Keratinocyte (primary cell): ENCODE measurements at regions not wholly inside any gene's neighbourhood (a gene's known extent, or its start where the extent isn't known, plus 50 kb on each side); places are given as distances from the start of the nearest gene placed in this dataset.

ENCODE experiments used
- DNase-seq: peaks from one replicate; pipeline ENCODE4 v3.0.0-alpha.2; 2011; ENCODE audit warnings: low read depth, missing footprints, low spot score
- FAIRE-seq: peaks from 2 replicates; lab custom pipeline; 2011; peaks lifted over from hg19 to GRCh38; lab: Jason Lieb, UNC
- H2AFZ ChIP-seq: 2 replicates; pipeline ENCODE4 v1.6.0; 2012; ENCODE audit warnings: low read length, control low read depth, inconsistent platforms; ENCODE audit not compliant: control insufficient read depth
- H3K27ac ChIP-seq: 2 replicates; pipeline ENCODE4 v1.5.1; 2011; ENCODE audit warnings: low read length; ENCODE audit not compliant: control insufficient read depth, insufficient read depth
- H3K27me3 ChIP-seq: 3 replicates; pipeline ENCODE4 v1.6.0; 2011; ENCODE audit warnings: low read length; ENCODE audit not compliant: control insufficient read depth, insufficient read depth; ENCODE audit errors: extremely low read depth
- H3K36me3 ChIP-seq, 2 experiments: 2 replicates in 1 of 2; 3 replicates in 1 of 2; pipeline ENCODE4 v1.5.1; 2011; ENCODE audit warnings: low read length in 2 of 2, mild to moderate bottlenecking in 1 of 2; ENCODE audit not compliant: control insufficient read depth in 2 of 2, insufficient read depth in 2 of 2; ENCODE audit errors: extremely low read depth in 1 of 2
- H3K4me1 ChIP-seq: 3 replicates; pipeline ENCODE4 v1.5.1; 2011; ENCODE audit warnings: low read length; ENCODE audit not compliant: control insufficient read depth, insufficient read depth; ENCODE audit errors: extremely low read depth
- H3K4me2 ChIP-seq: 3 replicates; pipeline ENCODE4 v1.6.0; 2011; ENCODE audit warnings: low read depth, low read length; ENCODE audit not compliant: control insufficient read depth, insufficient read depth; ENCODE audit errors: extremely low read depth
- H3K4me3 ChIP-seq, 3 experiments: fragments of 200-600 bp in 1 of 3; sonication (generic) in 1 of 3; 2 replicates in 2 of 3; 3 replicates in 1 of 3; pipeline ENCODE4 v1.5.1; 2011 to 2016; ENCODE audit warnings: low read length in 3 of 3, mild to moderate bottlenecking in 3 of 3, control low read depth in 2 of 3, inconsistent platforms in 1 of 3, low read depth in 1 of 3, mixed read lengths in 1 of 3, mixed run types in 1 of 3, moderate library complexity in 1 of 3; ENCODE audit not compliant: control insufficient read depth in 2 of 3, insufficient read depth in 2 of 3; ENCODE audit errors: extremely low read depth in 1 of 3
- H3K79me2 ChIP-seq: 2 replicates; pipeline ENCODE4 v1.6.0; 2012; ENCODE audit warnings: low read length; ENCODE audit not compliant: control insufficient read depth, insufficient read depth
- H3K9ac ChIP-seq: 3 replicates; pipeline ENCODE4 v1.6.0; 2011; ENCODE audit warnings: low read length; ENCODE audit not compliant: control insufficient read depth, insufficient read depth; ENCODE audit errors: extremely low read depth
- H3K9me1 ChIP-seq: 3 replicates; pipeline ENCODE4 v1.6.0; 2011; ENCODE audit warnings: low read length; ENCODE audit not compliant: control insufficient read depth, insufficient read depth; ENCODE audit errors: extremely low read depth
- H3K9me3 ChIP-seq: 2 replicates; pipeline ENCODE4 v1.5.1; 2012; ENCODE audit warnings: low read depth, low read length; ENCODE audit not compliant: control insufficient read depth
- H4K20me1 ChIP-seq: 3 replicates; pipeline ENCODE4 v1.6.0; 2011; ENCODE audit warnings: low read length; ENCODE audit not compliant: control insufficient read depth, insufficient read depth; ENCODE audit errors: extremely low read depth
- CTCF ChIP-seq, 3 experiments: IDR thresholded peaks in 1 of 3; conservative IDR thresholded peaks in 1 of 3; optimal IDR thresholded peaks in 1 of 3; 2 replicates in 2 of 3; 3 replicates in 1 of 3; pipeline versions ENCODE3 to v1.5.1; 2011; ENCODE audit warnings: low read length in 3 of 3, mild to moderate bottlenecking in 3 of 3, moderate library complexity in 2 of 3, control low read depth in 1 of 3, inconsistent platforms in 1 of 3; ENCODE audit not compliant: insufficient read depth in 2 of 3; ENCODE audit errors: extremely low read depth in 1 of 3
- EZH2 ChIP-seq: IDR thresholded peaks from one replicate; pipeline ENCODE4 v1.6.1; 2012; ENCODE audit warnings: inconsistent platforms, mild to moderate bottlenecking, low read length, moderate library complexity
- dilution Hi-C: fragments of 300-500 bp; cut with MboI; formaldehyde crosslinking; loops from one replicate; pipeline ENCODE4 v1.7.0; 2020; ENCODE audit warnings: low sequenced_read_pairs; ENCODE audit not compliant: extremely low pct_ligation_motif_present

DNA sequence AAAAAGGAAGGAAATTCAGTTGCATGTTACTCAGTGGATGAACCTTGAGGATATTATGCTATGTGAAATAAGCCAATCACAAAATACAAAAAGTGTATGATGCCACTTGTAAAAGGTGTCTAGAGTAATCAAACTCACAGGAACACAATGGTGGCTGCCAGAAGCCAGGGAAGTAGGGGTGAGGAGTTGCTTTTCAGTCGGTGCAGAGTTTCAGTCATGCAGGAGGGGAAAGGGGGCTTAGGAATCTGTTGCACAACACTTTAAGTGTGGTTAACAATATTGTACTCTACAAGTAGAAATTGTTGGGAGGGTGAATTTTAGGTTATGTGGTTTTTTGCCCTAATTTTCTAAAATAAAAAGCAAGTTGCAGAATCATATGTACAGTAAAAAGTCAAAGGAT is 184.2 kb upstream of the RAB4A start:
- H3K9me3 ChIP-seq: no peaks in the 10 kb centered on the region
- DNase-seq (no peak), FAIRE-seq (no peak)
- H3K27ac ChIP-seq: no peak overlapping the region
- H3K4me1 ChIP-seq: no peaks in the 10 kb centered on the region
- no peaks in the 10 kb centered on the region for H3K9me1 ChIP-seq
- H2AFZ ChIP-seq: no peak overlapping the region
- dilution Hi-C loops: no loop called here
- H3K36me3 ChIP-seq: no peaks in the 10 kb centered on the region
- TF ChIP-seq CTCF (optimal IDR thresholded peaks at IDR 0.05 in 1 of 3, IDR thresholded peaks at IDR 0.05 in 1 of 3, conservative IDR thresholded peaks at IDR 0.05 in 1 of 3; ENCODE audit: extremely low read depth in 1 of 3, insufficient read depth in 2 of 3, low read length in 3 of 3): no peak
- TF ChIP-seq EZH2: no peak
- H3K9ac ChIP-seq: no peak overlapping the region
- peaks cover 5% of the 10 kb centered on the region for H3K27me3 ChIP-seq
- H3K4me2 ChIP-seq: no peak overlapping the region
- no peaks in the 10 kb centered on the region for H3K79me2 ChIP-seq
- no peaks in the 10 kb centered on the region for H4K20me1 ChIP-seq
- no peak overlapping the region for H3K4me3 ChIP-seq

DNA sequence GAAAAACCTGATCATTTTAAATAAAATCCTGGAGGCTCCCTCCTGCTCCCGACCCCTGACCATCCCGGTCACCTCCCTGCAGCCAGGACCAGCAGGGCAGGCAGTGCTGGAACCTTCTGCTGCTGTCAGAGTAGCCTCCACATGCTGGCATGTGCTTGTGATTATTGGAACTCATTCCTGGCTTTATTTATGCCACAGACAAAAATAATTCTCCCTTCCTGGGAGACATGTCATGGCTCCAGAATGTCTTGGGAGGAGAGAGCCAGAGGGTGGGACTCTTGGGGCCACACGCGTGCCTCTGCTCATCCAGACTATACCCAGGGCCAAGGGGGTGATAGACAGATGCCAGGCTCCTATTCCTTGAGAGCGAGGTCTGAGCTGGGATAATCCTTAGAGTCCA is 183.6 kb upstream of the RAB4A start:
- Histone ChIP-seq H3K9me3 (no peaks in the 10 kb centered on the region), H3K4me1 (no peaks in the 10 kb centered on the region), H3K4me3 (no peak overlapping the region), H4K20me1 (no peaks in the 10 kb centered on the region), H3K79me2 (no peaks in the 10 kb centered on the region), H3K27ac (no peak overlapping the region), H3K36me3 (no peaks in the 10 kb centered on the region), H3K27me3 (peaks cover 5% of the 10 kb centered on the region), H3K9me1 (no peaks in the 10 kb centered on the region), H3K4me2 (no peak overlapping the region), H3K9ac (no peak overlapping the region), H2AFZ (no peak overlapping the region)
- DNase-seq (no peak), FAIRE-seq (no peak)
- TF ChIP-seq CTCF (optimal IDR thresholded peaks at IDR 0.05 in 1 of 3, IDR thresholded peaks at IDR 0.05 in 1 of 3, conservative IDR thresholded peaks at IDR 0.05 in 1 of 3; ENCODE audit: extremely low read depth in 1 of 3, insufficient read depth in 2 of 3, low read length in 3 of 3) (no peak), EZH2 (no peak)
- dilution Hi-C loops: no loop called here
